ENCODE measurements at regions not wholly inside any gene's neighbourhood (a gene's known extent, or its start where the extent isn't known, plus 50 kb on each side); places are given as distances from the start of the nearest gene placed in this dataset.

GRCh38 chr11:19661827-19662226, 50.8 kb upstream of the NAV2 start:
- H3K9me3 ChIP-seq (ENCODE audit: control insufficient read depth in 3 of 3, low read length in 3 of 3), result no peaks in the 10 kb centered on the region
- peaks cover 0 to 5% (median 3%) of the 10 kb centered on the region in 3 donors for H3K4me1 ChIP-seq (ENCODE audit: control insufficient read depth in 3 of 3, insufficient read depth in 3 of 3, low read length in 3 of 3)
- no peaks in the 10 kb centered on the region for H3K27me3 ChIP-seq (ENCODE audit: control insufficient read depth in 3 of 3, insufficient read depth in 3 of 3, low read length in 3 of 3)
- no peak overlapping the region for H3K4me3 ChIP-seq (ENCODE audit: low read length in 3 of 3)
- no peak overlapping the region for H3K9ac ChIP-seq (ENCODE audit: low read depth in 1 of 3, low read length in 3 of 3)
- no peak overlapping the region for H3K27ac ChIP-seq (ENCODE audit: low read depth, low read length)
- no peaks in the 10 kb centered on the region for H3K36me3 ChIP-seq (ENCODE audit: control insufficient read depth in 3 of 3, insufficient read depth in 3 of 3, low read length in 3 of 3)

GRCh38 chr11:19660076-19660475, 52.6 kb upstream of the NAV2 start:
- Histone ChIP-seq H3K4me3 (ENCODE audit: low read length in 3 of 3) (no peak overlapping the region), H3K4me1 (ENCODE audit: control insufficient read depth in 3 of 3, insufficient read depth in 3 of 3, low read length in 3 of 3) (peaks cover 0 to 5% (median 3%) of the 10 kb centered on the region in 3 donors), H3K27me3 (ENCODE audit: control insufficient read depth in 3 of 3, insufficient read depth in 3 of 3, low read length in 3 of 3) (no peaks in the 10 kb centered on the region), H3K36me3 (ENCODE audit: control insufficient read depth in 3 of 3, insufficient read depth in 3 of 3, low read length in 3 of 3) (no peaks in the 10 kb centered on the region), H3K27ac (ENCODE audit: low read depth, low read length) (no peak overlapping the region), H3K9ac (ENCODE audit: low read depth in 1 of 3, low read length in 3 of 3) (no peak overlapping the region), H3K9me3 (ENCODE audit: control insufficient read depth in 3 of 3, low read length in 3 of 3) (no peaks in the 10 kb centered on the region)

- Histone ChIP-seq H3K9me3 (ENCODE audit: control insufficient read depth in 3 of 3, low read length in 3 of 3) (no peaks in the 10 kb centered on the region), H3K27ac (ENCODE audit: low read depth, low read length) (no peak overlapping the region), H3K9ac (ENCODE audit: low read depth in 1 of 3, low read length in 3 of 3) (no peak overlapping the region), H3K4me3 (ENCODE audit: low read length in 3 of 3) (no peak overlapping the region), H3K36me3 (ENCODE audit: control insufficient read depth in 3 of 3, insufficient read depth in 3 of 3, low read length in 3 of 3) (no peaks in the 10 kb centered on the region), H3K4me1 (ENCODE audit: control insufficient read depth in 3 of 3, insufficient read depth in 3 of 3, low read length in 3 of 3) (peaks cover 0 to 5% (median 0%) of the 10 kb centered on the region in 3 donors), H3K27me3 (ENCODE audit: control insufficient read depth in 3 of 3, insufficient read depth in 3 of 3, low read length in 3 of 3) (no peaks in the 10 kb centered on the region)
Measured at GRCh38 chr11:19659529-19659928, 53.1 kb upstream of the NAV2 start.

GRCh38 chr11:19658344-19658743, 54.3 kb upstream of the NAV2 start:
- no peak overlapping the region for H3K4me3 ChIP-seq (ENCODE audit: low read length in 3 of 3)
- no peaks in the 10 kb centered on the region for H3K27me3 ChIP-seq (ENCODE audit: control insufficient read depth in 3 of 3, insufficient read depth in 3 of 3, low read length in 3 of 3)
- no peaks in the 10 kb centered on the region for H3K36me3 ChIP-seq (ENCODE audit: control insufficient read depth in 3 of 3, insufficient read depth in 3 of 3, low read length in 3 of 3)
- H3K9me3 ChIP-seq (ENCODE audit: control insufficient read depth in 3 of 3, low read length in 3 of 3), result no peaks in the 10 kb centered on the region
- peaks cover 0 to 5% (median 0%) of the 10 kb centered on the region in 3 donors for H3K4me1 ChIP-seq (ENCODE audit: control insufficient read depth in 3 of 3, insufficient read depth in 3 of 3, low read length in 3 of 3)
- no peak overlapping the region for H3K9ac ChIP-seq (ENCODE audit: low read depth in 1 of 3, low read length in 3 of 3)
- H3K27ac ChIP-seq (ENCODE audit: low read depth, low read length), result no peak overlapping the region

GRCh38 chr11:19656140-19656541, 56.5 kb upstream of the NAV2 start:
- H3K27ac ChIP-seq (ENCODE audit: low read depth, low read length), result no peak overlapping the region
- H3K9ac ChIP-seq (ENCODE audit: low read depth in 1 of 3, low read length in 3 of 3), result no peak overlapping the region
- no peaks in the 10 kb centered on the region for H3K9me3 ChIP-seq (ENCODE audit: control insufficient read depth in 3 of 3, low read length in 3 of 3)
- H3K27me3 ChIP-seq (ENCODE audit: control insufficient read depth in 3 of 3, insufficient read depth in 3 of 3, low read length in 3 of 3), result no peaks in the 10 kb centered on the region
- H3K4me1 ChIP-seq (ENCODE audit: control insufficient read depth in 3 of 3, insufficient read depth in 3 of 3, low read length in 3 of 3), result peaks cover 0 to 5% (median 0%) of the 10 kb centered on the region in 3 donors
- no peak overlapping the region for H3K4me3 ChIP-seq (ENCODE audit: low read length in 3 of 3)
- H3K36me3 ChIP-seq (ENCODE audit: control insufficient read depth in 3 of 3, insufficient read depth in 3 of 3, low read length in 3 of 3), result no peaks in the 10 kb centered on the region

- no peak overlapping the region for H3K27ac ChIP-seq (ENCODE audit: low read depth, low read length)
- no peak overlapping the region for H3K4me3 ChIP-seq (ENCODE audit: low read length in 3 of 3)
- no peaks in the 10 kb centered on the region for H3K27me3 ChIP-seq (ENCODE audit: control insufficient read depth in 3 of 3, insufficient read depth in 3 of 3, low read length in 3 of 3)
- H3K36me3 ChIP-seq (ENCODE audit: control insufficient read depth in 3 of 3, insufficient read depth in 3 of 3, low read length in 3 of 3), result no peaks in the 10 kb centered on the region
- no peaks in the 10 kb centered on the region for H3K9me3 ChIP-seq (ENCODE audit: control insufficient read depth in 3 of 3, low read length in 3 of 3)
- no peaks in the 10 kb centered on the region for H3K4me1 ChIP-seq (ENCODE audit: control insufficient read depth in 3 of 3, insufficient read depth in 3 of 3, low read length in 3 of 3)
- no peak overlapping the region for H3K9ac ChIP-seq (ENCODE audit: low read depth in 1 of 3, low read length in 3 of 3)
Measured at GRCh38 chr11:19652623-19653375, 59.8 kb upstream of the NAV2 start.

- Histone ChIP-seq H3K36me3 (ENCODE audit: control insufficient read depth in 3 of 3, insufficient read depth in 3 of 3, low read length in 3 of 3) (no peaks in the 10 kb centered on the region), H3K9ac (ENCODE audit: low read depth in 1 of 3, low read length in 3 of 3) (no peak overlapping the region), H3K27me3 (ENCODE audit: control insufficient read depth in 3 of 3, insufficient read depth in 3 of 3, low read length in 3 of 3) (no peaks in the 10 kb centered on the region), H3K27ac (ENCODE audit: low read depth, low read length) (no peak overlapping the region), H3K4me3 (ENCODE audit: low read length in 3 of 3) (no peak overlapping the region), H3K4me1 (ENCODE audit: control insufficient read depth in 3 of 3, insufficient read depth in 3 of 3, low read length in 3 of 3) (no peaks in the 10 kb centered on the region), H3K9me3 (ENCODE audit: control insufficient read depth in 3 of 3, low read length in 3 of 3) (no peaks in the 10 kb centered on the region)
Measured at GRCh38 chr11:19651653-19652052, 61.0 kb upstream of the NAV2 start.

- Histone ChIP-seq H3K4me1 (ENCODE audit: control insufficient read depth in 3 of 3, insufficient read depth in 3 of 3, low read length in 3 of 3) (no peaks in the 10 kb centered on the region), H3K27ac (ENCODE audit: low read depth, low read length) (no peak overlapping the region), H3K36me3 (ENCODE audit: control insufficient read depth in 3 of 3, insufficient read depth in 3 of 3, low read length in 3 of 3) (no peaks in the 10 kb centered on the region), H3K9ac (ENCODE audit: low read depth in 1 of 3, low read length in 3 of 3) (no peak overlapping the region), H3K27me3 (ENCODE audit: control insufficient read depth in 3 of 3, insufficient read depth in 3 of 3, low read length in 3 of 3) (no peaks in the 10 kb centered on the region), H3K4me3 (ENCODE audit: low read length in 3 of 3) (no peak overlapping the region), H3K9me3 (ENCODE audit: control insufficient read depth in 3 of 3, low read length in 3 of 3) (no peaks in the 10 kb centered on the region)
Measured at GRCh38 chr11:19651028-19651427, 61.6 kb upstream of the NAV2 start.

GRCh38 chr11:19650467-19650866, 62.2 kb upstream of the NAV2 start:
- H3K9ac ChIP-seq (ENCODE audit: low read depth in 1 of 3, low read length in 3 of 3), result no peak overlapping the region
- H3K36me3 ChIP-seq (ENCODE audit: control insufficient read depth in 3 of 3, insufficient read depth in 3 of 3, low read length in 3 of 3), result no peaks in the 10 kb centered on the region
- H3K9me3 ChIP-seq (ENCODE audit: control insufficient read depth in 3 of 3, low read length in 3 of 3), result no peaks in the 10 kb centered on the region
- H3K27me3 ChIP-seq (ENCODE audit: control insufficient read depth in 3 of 3, insufficient read depth in 3 of 3, low read length in 3 of 3), result no peaks in the 10 kb centered on the region
- H3K27ac ChIP-seq (ENCODE audit: low read depth, low read length), result no peak overlapping the region
- no peaks in the 10 kb centered on the region for H3K4me1 ChIP-seq (ENCODE audit: control insufficient read depth in 3 of 3, insufficient read depth in 3 of 3, low read length in 3 of 3)
- H3K4me3 ChIP-seq (ENCODE audit: low read length in 3 of 3), result no peak overlapping the region

- Histone ChIP-seq H3K4me3 (ENCODE audit: low read length in 3 of 3) (no peak overlapping the region), H3K9me3 (ENCODE audit: control insufficient read depth in 3 of 3, low read length in 3 of 3) (no peaks in the 10 kb centered on the region), H3K27me3 (ENCODE audit: control insufficient read depth in 3 of 3, insufficient read depth in 3 of 3, low read length in 3 of 3) (no peaks in the 10 kb centered on the region), H3K27ac (ENCODE audit: low read depth, low read length) (no peak overlapping the region), H3K36me3 (ENCODE audit: control insufficient read depth in 3 of 3, insufficient read depth in 3 of 3, low read length in 3 of 3) (no peaks in the 10 kb centered on the region), H3K9ac (ENCODE audit: low read depth in 1 of 3, low read length in 3 of 3) (no peak overlapping the region), H3K4me1 (ENCODE audit: control insufficient read depth in 3 of 3, insufficient read depth in 3 of 3, low read length in 3 of 3) (no peaks in the 10 kb centered on the region)
Measured at GRCh38 chr11:19649751-19650150, 62.9 kb upstream of the NAV2 start.
